AG04449 (cell line): ENCODE measurements at regions not wholly inside any gene's neighbourhood (a gene's known extent, or its start where the extent isn't known, plus 50 kb on each side); places are given as distances from the start of the nearest gene placed in this dataset.

Experiments used
- CTCF ChIA-PET: fragments of 350-600 bp; formaldehyde crosslinking; extraction: SDS; loops from one replicate; lab custom pipeline; 2021; ENCODE audit warnings: antibody characterized with exemption; lab: Yijun Ruan, JAX
- POLR2A ChIA-PET: fragments of 400-600, 350-600 bp; formaldehyde crosslinking; extraction: SDS; loops from one replicate; lab custom pipeline; 2020; ENCODE audit warnings: antibody characterized with exemption, inconsistent platforms; lab: Yijun Ruan, JAX
- DNase-seq: peaks from one replicate; pipeline ENCODE4 v3.0.0-alpha.2; 2010; ENCODE audit warnings: low read depth, low spot score
- H3K4me3 ChIP-seq: 2 replicates; pipeline ENCODE4 v1.5.1; 2011; ENCODE audit warnings: low read depth, mild to moderate bottlenecking, control low read depth, low read length
- TF ChIP-seq, protein P1 (sequence below): IDR thresholded peaks from one replicate; pipeline ENCODE4 v1.5.1; 2011; ENCODE audit warnings: mild to moderate bottlenecking, moderate library complexity, low read length, control low read depth, inconsistent platforms; ENCODE audit not compliant: insufficient read depth; ENCODE audit errors: missing control alignments

DNA sequence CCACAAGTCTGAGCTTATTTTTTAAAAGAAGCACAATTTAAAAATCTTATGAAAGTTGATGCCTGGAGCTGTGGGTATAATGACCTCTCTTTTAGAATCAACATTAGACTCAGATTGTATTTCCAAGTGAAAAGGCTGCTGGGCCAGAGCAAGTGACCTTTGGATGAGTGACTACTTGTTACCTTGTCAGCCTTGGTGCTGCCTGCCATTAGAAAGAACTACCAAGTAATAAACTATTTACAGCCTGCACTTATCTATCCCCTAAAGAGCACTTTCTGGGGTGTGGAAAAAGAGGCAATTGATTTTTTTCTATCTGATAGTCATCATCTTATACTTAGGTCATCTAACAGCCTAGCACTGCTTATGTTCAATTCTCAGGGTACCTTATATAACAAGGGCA lies 134.9 kb upstream of the FBXL17 start:
- ChIA-PET CTCF (no interaction called here), POLR2A (no interaction called here)
- H3K4me3 ChIP-seq, result no peak overlapping the region
- DNase-seq, result no peak
- TF ChIP-seq, protein P1, sequence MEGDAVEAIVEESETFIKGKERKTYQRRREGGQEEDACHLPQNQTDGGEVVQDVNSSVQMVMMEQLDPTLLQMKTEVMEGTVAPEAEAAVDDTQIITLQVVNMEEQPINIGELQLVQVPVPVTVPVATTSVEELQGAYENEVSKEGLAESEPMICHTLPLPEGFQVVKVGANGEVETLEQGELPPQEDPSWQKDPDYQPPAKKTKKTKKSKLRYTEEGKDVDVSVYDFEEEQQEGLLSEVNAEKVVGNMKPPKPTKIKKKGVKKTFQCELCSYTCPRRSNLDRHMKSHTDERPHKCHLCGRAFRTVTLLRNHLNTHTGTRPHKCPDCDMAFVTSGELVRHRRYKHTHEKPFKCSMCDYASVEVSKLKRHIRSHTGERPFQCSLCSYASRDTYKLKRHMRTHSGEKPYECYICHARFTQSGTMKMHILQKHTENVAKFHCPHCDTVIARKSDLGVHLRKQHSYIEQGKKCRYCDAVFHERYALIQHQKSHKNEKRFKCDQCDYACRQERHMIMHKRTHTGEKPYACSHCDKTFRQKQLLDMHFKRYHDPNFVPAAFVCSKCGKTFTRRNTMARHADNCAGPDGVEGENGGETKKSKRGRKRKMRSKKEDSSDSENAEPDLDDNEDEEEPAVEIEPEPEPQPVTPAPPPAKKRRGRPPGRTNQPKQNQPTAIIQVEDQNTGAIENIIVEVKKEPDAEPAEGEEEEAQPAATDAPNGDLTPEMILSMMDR, result no peak

DNA sequence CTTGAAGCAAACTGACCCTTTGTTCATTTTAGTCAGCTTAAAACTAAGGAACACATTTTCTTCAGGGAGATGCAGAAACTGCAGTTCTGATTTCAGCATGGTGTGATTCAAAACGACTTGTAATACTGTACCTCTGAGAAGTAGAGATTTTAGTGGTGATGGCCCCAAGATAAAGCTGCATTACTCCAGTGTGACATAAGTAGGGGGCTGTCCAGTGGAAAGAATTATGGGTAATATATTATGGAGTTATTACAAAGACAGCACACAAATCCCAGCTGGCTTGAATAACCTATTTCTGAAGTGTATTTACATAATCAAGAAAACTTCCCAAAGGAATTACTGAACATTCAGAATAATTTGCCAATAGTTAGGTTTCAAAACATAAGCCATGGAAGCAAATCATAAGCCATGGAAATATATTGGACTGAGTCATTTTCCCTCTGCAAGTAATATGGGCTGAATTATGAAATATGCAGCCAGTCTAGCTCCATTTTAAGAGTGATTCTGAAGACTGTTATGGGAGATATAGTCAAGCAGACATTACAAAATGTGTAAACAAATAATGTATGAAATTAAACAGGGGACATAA lies 133.7 kb upstream of the FBXL17 start:
- TF ChIP-seq, protein P1, result no peak
- POLR2A ChIA-PET, result no interaction called here
- no peak overlapping the region for H3K4me3 ChIP-seq
- DNase-seq, result no peak
- CTCF ChIA-PET, result no interaction called here

DNA sequence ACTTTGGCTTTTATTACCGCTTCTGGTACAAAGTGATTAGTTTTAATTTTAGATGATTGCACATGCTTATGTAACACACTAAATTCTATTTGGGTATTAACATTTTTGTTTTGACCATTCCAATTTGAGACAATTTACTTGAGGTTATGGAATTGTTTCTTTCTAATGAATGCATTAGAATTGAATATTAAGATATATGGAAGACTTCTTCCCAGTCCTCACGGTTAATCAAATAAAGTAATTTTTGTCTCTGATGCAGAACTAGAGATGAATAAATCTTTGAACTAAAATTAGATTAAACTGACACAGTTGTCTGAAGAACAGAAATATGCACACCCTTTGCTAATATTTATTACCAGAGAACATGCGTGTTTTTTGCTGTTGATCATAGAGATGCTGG lies 127.1 kb upstream of the FBXL17 start:
- no peak overlapping the region for H3K4me3 ChIP-seq
- TF ChIP-seq, protein P1, result no peak
- DNase-seq, result no peak
- CTCF ChIA-PET, result interaction anchor here (1.8 kb wide), 1 partner anchor 12 kb away, joined by 10 read pairs; no protein-coding TSS in a partner anchor
- POLR2A ChIA-PET, result no interaction called here

DNA sequence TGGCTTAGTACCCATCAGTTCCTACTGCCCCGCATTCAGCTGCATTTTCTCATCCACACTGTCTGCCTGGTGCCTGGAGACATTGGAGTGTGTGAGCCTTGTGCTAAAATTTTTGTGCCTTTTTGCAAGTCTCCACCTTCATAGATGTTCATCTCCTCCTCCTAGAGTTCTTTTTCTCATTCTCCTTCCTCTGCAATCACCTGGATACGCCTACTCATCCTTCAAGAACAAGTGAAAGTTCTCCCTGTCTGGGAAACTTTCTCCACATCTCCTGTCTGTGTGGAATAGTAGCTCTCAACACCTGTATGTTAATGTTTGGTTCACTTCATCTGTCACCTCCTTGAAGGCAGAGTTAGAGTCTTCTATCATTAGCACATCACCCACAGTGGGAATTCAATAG lies 125.7 kb upstream of the FBXL17 start:
- no peak for DNase-seq
- TF ChIP-seq, protein P1, result no peak
- H3K4me3 ChIP-seq, result no peak overlapping the region
- ChIA-PET CTCF (interaction anchor here (0.9 to 1.0 kb wide), 2 partner anchors 14 to 16 kb away, joined by 3 to 5 read pairs; no protein-coding TSS in a partner anchor), POLR2A (no interaction called here)

DNA sequence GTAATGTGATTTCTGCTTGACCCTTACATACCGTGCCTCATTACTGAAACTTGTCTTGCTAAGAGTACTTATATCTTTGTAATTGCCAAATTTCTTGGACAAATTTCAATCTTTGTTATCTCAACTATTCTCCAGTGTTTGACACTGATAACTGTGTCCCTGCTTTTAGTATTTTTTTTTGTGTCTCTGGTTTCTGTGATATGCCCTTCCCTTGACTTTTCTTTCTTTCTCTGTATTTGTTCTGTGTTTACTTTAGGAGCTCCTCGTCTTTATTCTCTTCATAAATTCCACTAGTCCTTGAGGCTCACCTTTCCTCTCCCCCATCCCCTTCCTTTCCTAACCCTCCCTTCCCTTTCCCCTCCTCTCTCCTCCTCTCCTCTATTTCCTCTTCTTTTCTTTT lies 123.7 kb upstream of the FBXL17 start:
- no peak for DNase-seq
- TF ChIP-seq, protein P1, result no peak
- ChIA-PET POLR2A (no interaction called here), CTCF (no interaction called here)
- H3K4me3 ChIP-seq, result no peak overlapping the region

DNA sequence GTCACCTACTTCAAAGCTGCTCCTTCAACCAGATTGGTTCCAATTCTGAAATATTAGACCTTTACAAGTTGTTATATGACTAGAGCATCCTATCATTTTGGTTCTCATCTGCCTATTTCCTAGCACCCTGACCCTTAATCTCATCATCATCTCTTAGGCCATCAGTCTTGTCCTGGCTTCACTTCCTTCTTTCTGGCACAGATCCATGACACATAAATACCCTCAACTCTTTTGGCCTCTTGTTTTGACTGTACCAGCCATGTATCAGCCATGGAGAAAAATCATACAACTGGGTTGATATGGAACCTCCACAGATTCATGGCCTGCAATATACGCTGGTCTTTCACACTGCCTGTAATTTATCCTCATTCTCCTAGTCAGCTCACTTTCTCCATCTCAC lies 123.1 kb upstream of the FBXL17 start:
- CTCF ChIA-PET, result no interaction called here
- H3K4me3 ChIP-seq, result no peak overlapping the region
- POLR2A ChIA-PET, result no interaction called here
- no peak for DNase-seq
- TF ChIP-seq, protein P1, result no peak
